ENCODE measurements at regions not wholly inside any gene's neighbourhood (a gene's known extent, or its start where the extent isn't known, plus 50 kb on each side); places are given as distances from the start of the nearest gene placed in this dataset.

DNA sequence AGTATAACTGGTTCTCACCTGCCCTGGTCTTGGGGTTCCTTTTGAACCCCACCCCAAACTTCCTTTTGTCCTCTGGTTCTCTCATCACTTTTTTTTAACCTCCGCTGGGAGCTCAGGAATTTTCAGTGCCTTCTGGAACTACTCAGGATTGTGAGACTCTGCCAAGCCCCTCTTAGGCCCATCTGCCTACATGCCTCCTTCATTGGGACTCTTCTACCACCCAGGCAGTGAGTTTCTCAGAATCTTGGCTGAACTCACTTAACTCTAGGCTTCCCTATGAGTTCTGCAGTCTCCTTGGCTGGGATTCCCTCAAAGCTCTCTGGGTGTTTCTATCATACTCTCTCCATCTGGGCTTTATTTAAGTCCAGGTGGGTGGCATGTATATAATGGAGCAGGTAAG lies 86.3 kb downstream of the MDH1 start:
- no peak for DNase-seq (ENCODE audit: low read depth)
- no peak overlapping the region for H3K4me3 ChIP-seq (ENCODE audit: low read depth, low read length)
- no peak for TF ChIP-seq CTCF (IDR thresholded peaks at IDR 0.05; ENCODE audit: insufficient read depth, low read depth, low read length)

DNA sequence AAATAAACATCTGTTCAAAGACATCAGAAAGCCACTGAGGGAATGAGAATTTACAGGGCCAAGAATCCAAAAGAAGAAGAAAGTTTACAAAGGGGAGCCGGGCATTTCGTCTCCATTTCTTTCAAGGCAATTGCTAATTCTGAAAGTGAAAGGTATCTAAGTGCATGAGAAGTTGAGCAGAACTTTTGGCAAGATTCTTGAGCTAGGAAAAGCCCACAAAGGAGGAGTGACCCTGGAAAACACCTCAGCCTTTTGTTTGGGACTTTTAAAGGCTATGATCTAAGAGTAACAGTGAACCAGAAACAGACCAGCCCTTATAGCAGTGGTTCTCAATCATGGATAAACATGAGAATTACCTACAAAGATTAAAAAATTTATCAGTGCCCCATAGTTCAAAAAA lies 87.4 kb downstream of the MDH1 start:
- DNase-seq (ENCODE audit: low read depth) = no peak
- no peak for TF ChIP-seq CTCF (IDR thresholded peaks at IDR 0.05; ENCODE audit: insufficient read depth, low read depth, low read length)
- no peak overlapping the region for H3K4me3 ChIP-seq (ENCODE audit: low read depth, low read length)

DNA sequence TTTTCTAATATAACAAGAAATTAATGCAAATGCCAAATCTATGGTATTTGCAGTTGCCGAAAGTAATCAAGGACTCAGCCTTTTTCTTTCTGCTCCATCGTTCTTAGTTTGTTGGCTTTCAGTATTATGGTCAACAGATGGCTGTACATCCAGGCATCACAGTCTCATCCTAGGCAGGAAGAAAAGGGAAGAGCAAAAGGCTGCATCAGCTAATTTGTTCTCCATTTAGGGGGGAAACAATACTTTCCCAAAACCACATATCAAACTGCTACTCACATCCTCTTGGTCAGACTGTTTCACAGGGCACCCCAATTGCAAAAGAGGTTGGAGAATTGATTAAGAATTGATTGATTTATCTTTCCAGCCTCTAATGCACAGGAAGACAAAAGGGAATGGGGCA lies 89.3 kb downstream of the MDH1 start:
- TF ChIP-seq CTCF (IDR thresholded peaks at IDR 0.05; ENCODE audit: insufficient read depth, low read depth, low read length) = no peak
- no peak overlapping the region for H3K4me3 ChIP-seq (ENCODE audit: low read depth, low read length)
- DNase-seq (ENCODE audit: low read depth) = no peak

DNA sequence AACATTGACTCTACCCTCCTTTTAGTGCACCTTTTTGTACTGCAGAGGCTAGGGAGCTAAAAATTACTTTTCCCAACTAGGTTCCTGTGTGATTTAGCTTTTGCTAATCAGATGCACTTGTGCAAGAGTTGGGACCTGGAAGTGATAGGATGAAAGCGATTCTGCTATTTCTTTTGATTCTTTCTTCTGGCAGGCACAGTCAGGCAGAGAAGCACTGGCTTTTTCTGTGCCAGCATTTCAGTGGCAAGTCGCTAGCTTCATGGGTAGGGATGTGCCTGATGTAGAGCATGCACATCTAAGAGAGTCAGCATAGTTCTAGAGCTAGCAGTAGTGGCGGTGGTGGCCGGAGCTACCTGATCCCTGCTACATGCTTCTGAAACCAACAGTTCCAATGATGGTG lies 89.8 kb downstream of the MDH1 start:
- DNase-seq (ENCODE audit: low read depth) = no peak
- no peak for TF ChIP-seq CTCF (IDR thresholded peaks at IDR 0.05; ENCODE audit: insufficient read depth, low read depth, low read length)
- H3K4me3 ChIP-seq (ENCODE audit: low read depth, low read length) = no peak overlapping the region

DNA sequence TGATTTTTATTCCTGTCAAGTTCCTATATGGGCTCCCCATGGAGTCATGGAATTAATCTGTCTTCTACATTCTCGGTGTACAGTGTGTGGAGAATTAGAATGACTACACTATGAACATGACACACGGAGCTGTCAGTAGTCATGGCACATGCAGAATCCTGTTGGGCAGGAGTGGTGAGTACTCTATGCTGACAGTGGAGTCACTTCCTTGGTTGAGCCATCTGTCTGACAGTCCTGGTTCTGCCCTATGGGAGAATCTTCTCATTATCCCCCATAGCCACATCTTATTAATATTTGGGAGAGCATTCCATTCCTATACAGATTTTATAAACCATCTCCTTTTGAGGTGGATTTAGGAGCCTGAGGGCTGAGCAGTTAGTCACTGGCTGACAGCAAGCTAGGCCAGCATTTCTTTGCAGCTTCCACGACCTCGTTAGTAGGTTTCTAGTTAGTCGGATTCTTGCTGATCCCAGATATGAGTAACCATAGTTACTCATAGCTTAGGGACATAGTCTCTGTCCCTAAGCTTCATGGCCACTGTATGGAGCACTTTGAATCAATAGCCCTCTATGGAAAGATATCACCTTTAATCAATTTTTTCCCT lies 90.6 kb downstream of the MDH1 start:
- no peak for TF ChIP-seq CTCF (IDR thresholded peaks at IDR 0.05; ENCODE audit: insufficient read depth, low read depth, low read length)
- H3K4me3 ChIP-seq (ENCODE audit: low read depth, low read length) = no peak overlapping the region
- no peak for DNase-seq (ENCODE audit: low read depth)

DNA sequence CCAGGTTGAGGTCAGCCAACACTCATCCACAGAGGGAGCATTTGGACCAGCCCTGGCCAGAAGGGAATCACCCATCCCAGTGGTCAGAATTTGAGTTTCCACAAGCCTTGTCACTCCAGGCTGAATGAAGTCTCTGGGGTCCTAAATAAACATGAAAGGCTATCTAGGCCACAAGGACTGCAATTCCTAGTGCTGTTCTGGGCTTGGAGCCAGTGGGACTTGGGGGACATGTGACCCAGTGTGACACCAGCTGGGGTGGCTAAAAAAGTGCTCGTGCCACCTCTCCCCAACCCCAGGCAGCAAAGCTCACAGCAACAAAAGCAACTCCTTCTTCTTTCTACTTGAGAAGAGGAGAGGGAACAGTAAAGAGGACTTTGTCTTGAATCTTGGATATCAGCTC lies 91.7 kb downstream of the MDH1 start:
- H3K4me3 ChIP-seq (ENCODE audit: low read depth, low read length) = no peak overlapping the region
- DNase-seq (ENCODE audit: low read depth) = no peak
- TF ChIP-seq CTCF (IDR thresholded peaks at IDR 0.05; ENCODE audit: insufficient read depth, low read depth, low read length) = no peak

DNA sequence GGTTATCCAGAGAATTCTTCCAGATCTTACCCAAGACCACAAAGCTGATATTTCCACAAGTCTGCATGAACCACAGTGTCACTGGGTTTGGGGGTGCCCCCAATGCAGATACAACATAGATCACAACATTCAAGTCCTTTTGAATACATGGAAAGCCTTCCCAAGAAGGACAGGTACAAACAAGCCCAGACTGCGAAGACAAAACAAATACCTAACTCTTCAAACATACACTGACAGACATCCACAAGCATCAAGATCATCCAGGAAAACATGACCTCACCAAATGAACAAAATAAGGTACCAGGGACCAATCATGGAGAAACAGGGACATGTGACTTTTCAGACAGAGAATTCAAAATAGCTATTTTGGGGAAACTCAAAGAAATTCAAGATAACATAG lies 93.1 kb downstream of the MDH1 start:
- no peak for DNase-seq (ENCODE audit: low read depth)
- TF ChIP-seq CTCF (IDR thresholded peaks at IDR 0.05; ENCODE audit: insufficient read depth, low read depth, low read length) = no peak
- H3K4me3 ChIP-seq (ENCODE audit: low read depth, low read length) = no peak overlapping the region
